GM12864 (cell line): ENCODE measurements at regions not wholly inside any gene's neighbourhood (a gene's known extent, or its start where the extent isn't known, plus 50 kb on each side); places are given as distances from the start of the nearest gene placed in this dataset.
"Not testable (repeated sequence)": the region's sequence is repeated elsewhere in the genome, so short reads cannot be mapped to it uniquely, and the experiment has no call there.

Source experiments
- DNase-seq: peaks from one replicate; pipeline ENCODE4 v3.0.0-alpha.2; 2011; ENCODE audit warnings: low read depth
- H3K4me3 ChIP-seq: 2 replicates; pipeline ENCODE4 v1.5.1; 2011; ENCODE audit warnings: mild to moderate bottlenecking, low read depth, low read length, control low read depth
- TF ChIP-seq, protein P1 (sequence below): IDR thresholded peaks from 2 replicates; pipeline ENCODE4 v1.5.1; 2011; ENCODE audit warnings: low read depth, mild to moderate bottlenecking, moderate library complexity, low read length, control low read depth, inconsistent platforms; ENCODE audit errors: missing control alignments

DNA sequence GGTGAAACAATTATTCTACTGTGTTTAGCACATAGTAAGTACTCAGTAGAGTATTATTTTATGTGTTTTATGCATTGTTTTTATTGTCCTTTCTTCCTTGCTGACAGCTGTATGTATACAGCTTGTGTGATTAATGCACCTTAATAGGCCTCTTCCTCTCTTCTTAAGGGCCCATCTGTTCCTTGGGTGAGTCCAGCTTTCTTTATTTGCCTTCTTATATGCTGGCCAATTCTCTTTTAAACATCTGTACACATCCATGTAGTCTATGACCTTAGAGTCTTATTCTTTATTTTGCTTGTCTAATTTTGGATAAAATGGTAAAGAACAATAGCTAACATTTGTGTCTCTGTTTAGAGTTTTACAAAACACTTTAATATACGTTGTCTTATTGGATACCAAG, 333.7 kb upstream of the MEIS1 start:
- DNase-seq, result no peak
- TF ChIP-seq, protein P1, sequence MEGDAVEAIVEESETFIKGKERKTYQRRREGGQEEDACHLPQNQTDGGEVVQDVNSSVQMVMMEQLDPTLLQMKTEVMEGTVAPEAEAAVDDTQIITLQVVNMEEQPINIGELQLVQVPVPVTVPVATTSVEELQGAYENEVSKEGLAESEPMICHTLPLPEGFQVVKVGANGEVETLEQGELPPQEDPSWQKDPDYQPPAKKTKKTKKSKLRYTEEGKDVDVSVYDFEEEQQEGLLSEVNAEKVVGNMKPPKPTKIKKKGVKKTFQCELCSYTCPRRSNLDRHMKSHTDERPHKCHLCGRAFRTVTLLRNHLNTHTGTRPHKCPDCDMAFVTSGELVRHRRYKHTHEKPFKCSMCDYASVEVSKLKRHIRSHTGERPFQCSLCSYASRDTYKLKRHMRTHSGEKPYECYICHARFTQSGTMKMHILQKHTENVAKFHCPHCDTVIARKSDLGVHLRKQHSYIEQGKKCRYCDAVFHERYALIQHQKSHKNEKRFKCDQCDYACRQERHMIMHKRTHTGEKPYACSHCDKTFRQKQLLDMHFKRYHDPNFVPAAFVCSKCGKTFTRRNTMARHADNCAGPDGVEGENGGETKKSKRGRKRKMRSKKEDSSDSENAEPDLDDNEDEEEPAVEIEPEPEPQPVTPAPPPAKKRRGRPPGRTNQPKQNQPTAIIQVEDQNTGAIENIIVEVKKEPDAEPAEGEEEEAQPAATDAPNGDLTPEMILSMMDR, result no peak
- no peak overlapping the region for H3K4me3 ChIP-seq

DNA sequence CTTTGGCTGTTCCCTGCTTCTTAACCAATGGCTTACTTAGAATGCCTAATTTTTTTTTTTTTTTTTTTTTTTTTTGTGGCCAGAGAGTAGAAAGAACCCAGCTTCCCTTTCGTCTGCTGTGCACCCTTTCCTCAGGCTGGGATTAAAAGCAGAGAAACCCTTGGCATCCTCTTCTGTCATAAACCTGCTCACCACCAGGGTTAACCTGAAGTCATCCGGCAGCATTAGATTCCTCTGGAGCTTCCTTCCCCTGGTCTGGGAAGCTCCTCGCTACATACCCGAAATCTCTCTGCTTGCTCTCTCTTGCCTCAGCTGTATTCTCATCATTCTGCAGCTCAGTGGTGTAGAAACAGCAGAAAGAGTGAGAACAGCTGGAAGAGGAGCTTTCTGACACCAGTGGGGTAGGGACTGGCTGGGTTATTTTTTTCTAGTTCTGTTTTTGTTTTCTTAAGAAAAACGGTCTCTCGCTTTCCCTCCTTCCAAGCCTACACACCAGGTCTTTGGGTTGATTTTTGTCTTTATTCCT, 339.0 kb upstream of the MEIS1 start:
- TF ChIP-seq, protein P1, result no peak

DNA sequence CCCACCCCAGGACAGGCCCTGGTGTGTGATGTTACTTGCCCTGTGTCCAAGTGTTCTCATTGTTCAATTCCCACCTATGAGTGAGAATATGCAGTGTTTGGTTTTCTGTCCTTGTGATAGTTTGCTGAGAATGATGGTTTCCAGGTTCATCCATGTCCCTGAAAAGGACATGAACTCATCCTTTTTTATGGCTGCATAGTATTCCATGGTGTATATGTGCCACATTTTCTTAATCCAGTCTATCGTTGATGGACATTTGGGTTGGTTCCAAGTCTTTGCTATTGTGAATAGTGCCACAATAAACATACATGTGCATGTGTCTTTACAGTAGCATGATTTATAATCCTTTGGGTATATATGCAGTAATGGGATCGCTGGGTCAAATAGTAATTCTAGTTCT, 340.2 kb upstream of the MEIS1 start:
- H3K4me3 ChIP-seq, DNase-seq: not testable (repeated sequence)

More for the DNA sequence above, 339.0 kb upstream of the MEIS1 start:
- DNase-seq, result no peak
- no peak overlapping the region for H3K4me3 ChIP-seq

DNA sequence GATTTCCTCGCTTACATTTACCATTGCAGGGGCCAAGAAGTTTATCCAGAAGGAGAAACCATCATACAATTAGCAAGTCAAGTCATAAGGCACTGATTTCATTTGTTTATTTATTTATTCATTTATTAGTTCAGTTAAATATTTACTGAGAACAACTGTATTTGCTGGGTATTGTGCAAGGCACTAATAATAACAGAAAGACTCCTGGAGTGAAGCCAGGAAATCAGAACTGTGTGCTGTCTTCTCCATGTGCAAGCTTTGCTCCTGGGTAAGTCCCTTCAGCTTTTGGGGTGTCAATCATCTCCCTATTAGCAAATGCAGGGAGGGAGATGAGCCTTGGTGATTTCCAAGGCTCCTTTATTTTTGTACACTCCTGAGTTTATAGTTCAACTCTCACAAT, 341.6 kb upstream of the MEIS1 start:
- H3K4me3 ChIP-seq, result no peak overlapping the region
- no peak for DNase-seq
- TF ChIP-seq, protein P1, result no peak

DNA sequence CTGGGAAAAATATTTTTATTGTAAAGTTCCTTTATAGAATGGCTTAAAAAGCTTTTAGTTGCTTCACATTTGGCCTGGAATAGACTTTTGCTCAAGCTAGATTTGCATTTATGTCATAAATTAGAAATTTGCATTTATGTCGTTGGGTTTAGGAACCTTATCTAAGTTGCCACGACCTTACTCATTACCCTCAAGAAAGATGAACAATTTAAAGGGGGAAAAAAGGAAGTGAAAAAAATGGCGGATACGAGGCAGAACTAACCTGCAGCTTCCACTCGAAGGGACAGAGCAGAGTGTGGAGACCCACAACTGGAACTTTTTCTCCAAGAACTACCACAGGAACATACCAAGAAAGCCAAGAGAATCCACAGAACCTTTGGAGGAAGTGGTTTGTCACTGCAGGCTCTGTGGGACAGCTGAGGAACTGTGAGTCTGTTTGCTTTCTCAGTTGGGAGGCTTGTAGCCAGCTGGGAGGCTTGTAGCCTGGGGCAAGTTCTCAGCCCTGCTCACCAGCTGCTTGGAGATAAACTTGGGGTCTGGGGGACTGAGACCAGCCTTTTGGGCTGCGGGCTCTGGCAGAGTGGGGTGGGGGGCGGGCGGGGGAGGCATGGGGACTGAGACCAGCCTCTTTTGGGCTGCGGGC, 349.9 kb upstream of the MEIS1 start:
- DNase-seq, result no peak
- TF ChIP-seq, protein P1, result no peak
- H3K4me3 ChIP-seq, result no peak overlapping the region

DNA sequence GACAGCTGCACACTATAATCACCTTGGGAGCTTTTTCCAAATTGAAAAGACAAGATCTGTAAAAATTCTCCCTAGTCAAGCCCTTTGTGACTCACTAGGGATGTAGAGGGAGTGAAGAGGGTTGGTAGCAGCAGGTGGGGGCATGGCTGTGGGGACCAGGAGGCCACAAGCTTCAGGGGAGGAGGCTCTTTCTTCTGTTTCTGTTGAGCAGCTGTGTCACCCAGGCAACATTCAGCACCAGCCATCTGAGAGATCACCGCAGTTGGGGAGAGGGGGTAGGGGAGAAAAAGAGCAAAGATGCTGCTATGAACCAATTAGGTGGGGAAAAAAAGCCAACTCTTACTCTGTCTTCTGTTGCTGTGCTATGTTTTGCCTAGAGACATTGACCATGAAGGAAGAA, 352.3 kb upstream of the MEIS1 start:
- H3K4me3 ChIP-seq, result no peak overlapping the region
- DNase-seq, result no peak
- TF ChIP-seq, protein P1, result no peak

DNA sequence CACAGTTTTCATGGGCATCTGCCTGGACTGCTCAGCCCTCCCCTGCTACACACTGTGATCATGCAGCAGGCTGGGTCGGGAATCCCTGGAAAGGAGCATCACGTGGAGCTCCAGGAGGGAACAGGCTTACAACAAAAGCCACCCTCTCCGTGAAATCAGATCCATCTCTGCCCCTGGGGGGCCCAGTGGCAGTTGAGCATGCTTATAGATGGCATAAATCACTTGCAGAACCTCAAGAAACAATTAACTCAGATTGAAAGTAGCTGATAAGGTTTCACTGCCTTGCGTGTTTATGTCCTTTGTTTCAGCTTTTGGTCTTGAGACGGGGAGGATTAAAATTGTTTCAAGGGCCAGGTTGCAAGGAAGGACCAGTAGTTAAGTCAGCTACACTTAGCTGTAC, 354.8 kb upstream of the MEIS1 start:
- no peak overlapping the region for H3K4me3 ChIP-seq
- TF ChIP-seq, protein P1, result no peak
- no peak for DNase-seq

DNA sequence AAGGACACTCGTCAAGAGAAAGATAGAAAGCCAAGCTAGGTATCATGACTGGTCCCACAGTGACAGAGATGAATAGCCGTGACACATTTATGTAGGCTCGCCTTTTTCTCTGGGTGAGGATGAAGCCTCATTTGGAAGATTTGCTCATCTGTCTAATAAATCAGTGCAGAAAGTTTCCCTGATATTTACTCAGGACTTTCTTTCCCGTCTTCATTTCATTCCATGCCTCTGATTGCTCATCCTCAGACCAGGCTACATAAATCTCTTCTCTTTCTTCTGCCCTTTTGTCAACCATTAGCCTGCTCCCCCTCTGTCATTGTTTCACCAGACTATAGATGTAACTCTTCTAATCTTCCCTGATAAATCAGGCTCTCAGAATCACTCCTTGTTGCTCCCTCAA, 361.8 kb upstream of the MEIS1 start:
- TF ChIP-seq, protein P1, result no peak

More for the DNA sequence above, 361.8 kb upstream of the MEIS1 start:
- no peak overlapping the region for H3K4me3 ChIP-seq
- DNase-seq, result no peak
